Lower leg skin (tissue), 4 donors: ENCODE measurements at regions not wholly inside any gene's neighbourhood (a gene's known extent, or its start where the extent isn't known, plus 50 kb on each side); places are given as distances from the start of the nearest gene placed in this dataset.

Experiments
- DNase-seq, 2 donors: peaks; one replicate each; pipeline ENCODE4 v3.0.0-alpha.2; 2019; ENCODE audit warnings: low spot score in 2 of 2
- H3K4me3 ChIP-seq: fragments of 200-600 bp; sonication (generic); 2 replicates; pipeline ENCODE4 v1.5.1; 2017; ENCODE audit warnings: mild to moderate bottlenecking, low read depth; ENCODE audit not compliant: poor library complexity, severe bottlenecking
- CTCF ChIP-seq, 3 donors: fragments of 450-650 bp; IDR thresholded peaks; one replicate each; pipeline ENCODE4 v1.5.1; 2016; ENCODE audit warnings: antibody characterized with exemption in 3 of 3, mild to moderate bottlenecking in 3 of 3, moderate library complexity in 2 of 3
- POLR2A ChIP-seq, 2 donors: fragments of 450-650 bp; IDR thresholded peaks; one replicate each; pipeline ENCODE4 v1.6.1; 2016 to 2017; ENCODE audit warnings: antibody characterized with exemption in 2 of 2, mild to moderate bottlenecking in 1 of 2, moderate library complexity in 1 of 2
- WGBS, 2 donors: methylation state at CpG; one replicate each; pipeline ENCODE4 v1.1.5; 2018; 5-methylcytosine and 5-hydroxymethylcytosine counted together
- intact Hi-C: fragments of 100-400 bp; cut with DNase I; formaldehyde crosslinking; loops from one replicate; pipeline ENCODE4 v1.15.0; 2023; ENCODE audit warnings: low total_unique reads

DNA sequence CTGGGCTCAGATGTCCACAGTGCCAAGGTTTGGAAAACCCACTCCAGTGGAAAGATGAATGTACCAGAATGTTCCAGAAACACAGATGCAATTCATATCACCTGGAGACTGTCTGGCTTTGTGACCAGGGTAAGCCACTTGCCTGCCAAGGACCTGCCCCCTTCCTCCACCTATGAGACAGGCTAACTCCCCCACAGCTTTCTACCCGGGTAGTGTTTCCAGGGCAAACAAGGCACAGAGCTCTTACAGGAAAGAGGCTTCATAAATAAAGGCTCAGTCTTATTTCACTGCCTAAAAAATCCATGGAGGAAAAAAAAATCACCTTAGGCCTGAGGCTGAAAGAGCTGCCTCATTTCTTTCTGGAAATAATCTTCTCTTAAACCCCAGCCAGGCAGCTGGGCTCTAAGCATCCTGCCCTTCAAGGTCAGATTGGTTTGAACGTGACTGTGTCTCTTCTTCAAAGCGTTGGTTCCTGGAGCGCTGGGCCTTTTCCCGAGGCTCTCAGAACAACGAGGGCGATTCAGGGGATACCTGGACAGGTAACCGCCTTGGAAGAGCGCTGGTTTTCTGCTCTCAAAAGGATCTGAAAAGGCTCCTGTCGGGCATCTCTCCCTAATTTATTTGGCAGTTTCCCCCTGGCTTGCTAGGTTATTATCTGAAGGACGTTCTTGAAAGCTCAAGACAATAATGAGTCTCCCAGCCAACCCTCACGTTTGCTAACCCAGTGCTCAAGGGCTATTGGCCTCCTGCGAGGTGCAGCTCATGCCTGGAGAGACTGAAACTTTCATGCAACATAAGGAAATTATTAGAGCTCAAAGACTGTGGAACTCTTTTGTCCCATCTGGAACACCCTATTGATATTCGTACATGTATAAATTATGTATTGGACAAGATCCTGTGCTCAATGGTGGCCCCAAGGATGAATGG is 199.2 kb upstream of the PMEPA1 start:
- intact Hi-C loops, result no loop called here
- WGBS, 2 donors, result 58 to 66% methylated on average over 14 of the region's 14 CpGs
- TF ChIP-seq POLR2A (IDR thresholded peaks at IDR 0.05) (no peak), CTCF (IDR thresholded peaks at IDR 0.05) (no peak)
- DNase-seq, result no peak
- H3K4me3 ChIP-seq, result no peak overlapping the region

- intact Hi-C loops, result no loop called here
- WGBS, 2 donors, result 91 to 93% methylated on average over 9 of the region's 9 CpGs
- TF ChIP-seq POLR2A (IDR thresholded peaks at IDR 0.05), result no peak
- TF ChIP-seq CTCF (IDR thresholded peaks at IDR 0.05), result no peak
- no peak for DNase-seq
- no peak overlapping the region for H3K4me3 ChIP-seq
Observed at GRCh38 chr20:57908226-57908625, 198.4 kb upstream of the PMEPA1 start.

DNA sequence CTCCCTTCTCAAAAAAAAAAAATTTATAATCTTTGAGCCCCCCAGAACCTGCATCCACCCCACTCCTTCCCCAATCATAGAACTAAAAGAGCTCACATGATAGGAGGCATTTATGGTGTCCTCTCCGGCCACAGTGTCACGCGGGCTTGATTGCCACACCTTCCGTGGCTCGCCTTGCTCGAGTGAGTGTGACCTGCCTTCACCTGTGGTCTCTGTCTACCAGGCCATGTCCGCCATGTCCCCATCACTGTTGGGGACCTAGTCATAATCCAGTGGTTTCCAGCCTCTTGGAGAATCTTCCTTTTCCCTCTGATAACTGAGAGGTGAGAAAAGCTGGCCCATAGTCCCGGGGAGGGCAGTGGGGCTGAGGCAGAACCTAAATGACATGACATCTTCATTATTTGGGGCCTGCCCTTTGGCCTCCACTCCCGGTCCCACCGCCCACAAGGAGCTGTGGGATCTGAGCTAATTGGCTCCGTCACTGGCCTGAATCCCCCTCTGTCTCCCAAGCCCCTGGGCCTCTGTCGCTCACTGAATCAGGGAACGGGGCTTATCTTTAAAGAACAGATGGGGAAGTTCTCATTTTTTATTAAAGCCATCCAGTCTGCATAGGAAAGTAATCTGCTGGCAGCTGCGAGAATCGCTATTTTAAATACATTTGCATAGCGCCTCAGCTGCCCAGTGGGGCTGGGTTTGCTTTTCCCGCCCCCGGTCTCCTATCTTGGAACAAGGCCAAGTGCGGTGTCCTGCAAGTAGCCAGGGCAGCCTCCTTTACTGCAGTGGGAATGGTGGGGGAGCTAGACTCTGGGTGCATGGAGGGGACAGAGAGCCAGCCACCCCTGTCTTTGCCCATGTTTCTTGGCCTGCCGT is 197.6 kb upstream of the PMEPA1 start:
- TF ChIP-seq POLR2A (IDR thresholded peaks at IDR 0.05) (no peak), CTCF (IDR thresholded peaks at IDR 0.05) (no peak)
- no peak for DNase-seq
- intact Hi-C loops, result no loop called here
- 79 to 81% methylated on average over 20 of the region's 20 CpGs for WGBS, 2 donors
- H3K4me3 ChIP-seq, result no peak overlapping the region

- no peak for DNase-seq
- intact Hi-C loops, result no loop called here
- H3K4me3 ChIP-seq, result no peak overlapping the region
- 54 to 58% methylated on average over 5 of the region's 5 CpGs for WGBS, 2 donors
- TF ChIP-seq CTCF (IDR thresholded peaks at IDR 0.05) (no peak), POLR2A (IDR thresholded peaks at IDR 0.05) (no peak)
Observed at GRCh38 chr20:57905448-57905847, 195.6 kb upstream of the PMEPA1 start.

GRCh38 chr20:57904314-57905105 is 194.7 kb upstream of the PMEPA1 start:
- 52 to 58% methylated on average over 10 of the region's 10 CpGs for WGBS, 2 donors
- no peak overlapping the region for H3K4me3 ChIP-seq
- TF ChIP-seq CTCF (IDR thresholded peaks at IDR 0.05) (no peak), POLR2A (IDR thresholded peaks at IDR 0.05) (no peak)
- DNase-seq, result no peak
- intact Hi-C loops, result no loop called here
